C4-2B (cell line): ENCODE measurements at regions not wholly inside any gene's neighbourhood (a gene's known extent, or its start where the extent isn't known, plus 50 kb on each side); places are given as distances from the start of the nearest gene placed in this dataset.
"Not testable (repeated sequence)": the region's sequence is repeated elsewhere in the genome, so short reads cannot be mapped to it uniquely, and the experiment has no call there.

Experiments used
- H3K27ac ChIP-seq: fragments of 450-650 bp; 2 replicates; pipeline ENCODE4 v1.5.1; 2017
- CTCF ChIP-seq: fragments of 450-650 bp; conservative IDR thresholded peaks from 2 replicates; pipeline ENCODE4 v1.5.1; 2017; ENCODE audit warnings: mild to moderate bottlenecking
- ZFX ChIP-seq: fragments of 450-650 bp; IDR thresholded peaks from 2 replicates; pipeline ENCODE4 v1.6.1; 2017

GRCh38 chr3:139187154-139187553 lies 142.5 kb upstream of the PRR23C start:
- H3K27ac ChIP-seq, result no peak overlapping the region
- TF ChIP-seq CTCF (no peak), ZFX (no peak)

GRCh38 chr3:139187648-139188047 lies 143.0 kb upstream of the PRR23C start:
- no peak for TF ChIP-seq CTCF
- TF ChIP-seq ZFX, result no peak
- no peak overlapping the region for H3K27ac ChIP-seq

GRCh38 chr3:139189943-139190342 lies 145.3 kb upstream of the PRR23C start:
- TF ChIP-seq ZFX (no peak), CTCF (no peak)
- H3K27ac ChIP-seq, result no peak overlapping the region

GRCh38 chr3:139194421-139194820 lies 149.4 kb upstream of the MRPS22 start:
- not testable (repeated sequence) for H3K27ac ChIP-seq

GRCh38 chr3:139196146-139196545 lies 147.7 kb upstream of the MRPS22 start:
- not testable (repeated sequence) for H3K27ac ChIP-seq

- H3K27ac ChIP-seq, result no peak overlapping the region
- TF ChIP-seq CTCF (no peak), ZFX (no peak)
Observed at GRCh38 chr3:139197251-139197650, 146.6 kb upstream of the MRPS22 start.

GRCh38 chr3:139198186-139198585 lies 145.6 kb upstream of the MRPS22 start:
- TF ChIP-seq CTCF (no peak), ZFX (no peak)
- no peak overlapping the region for H3K27ac ChIP-seq

- TF ChIP-seq CTCF (no peak), ZFX (no peak)
- H3K27ac ChIP-seq, result no peak overlapping the region
Observed at GRCh38 chr3:139198929-139199328, 144.9 kb upstream of the MRPS22 start.

GRCh38 chr3:139199421-139200010 lies 144.3 kb upstream of the MRPS22 start:
- TF ChIP-seq ZFX, result no peak
- no peak for TF ChIP-seq CTCF
- H3K27ac ChIP-seq, result no peak overlapping the region
